ENCODE measurements at regions not wholly inside any gene's neighbourhood (a gene's known extent, or its start where the extent isn't known, plus 50 kb on each side); places are given as distances from the start of the nearest gene placed in this dataset.

DNA sequence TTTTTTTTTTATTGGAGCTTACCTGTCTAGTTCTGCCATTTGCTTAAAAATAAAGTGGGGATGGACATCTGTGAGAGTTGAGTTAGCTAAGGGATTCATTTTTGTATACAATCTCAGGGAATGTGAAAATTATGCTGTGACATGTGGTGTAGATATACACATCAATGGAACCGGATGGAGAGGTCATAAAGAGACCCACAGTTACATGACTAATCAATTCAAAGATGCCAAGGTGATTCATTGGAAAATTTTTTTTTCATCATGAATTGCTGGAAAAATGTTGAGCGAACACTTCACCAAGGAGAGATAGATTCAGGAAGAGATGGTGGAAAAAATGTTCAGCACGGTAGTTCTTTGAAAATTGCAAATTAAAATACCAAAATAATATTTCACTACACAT lies 605.4 kb upstream of the KIF2B start:
- H3K36me3 ChIP-seq (replicated peaks in 1 of 2; ENCODE audit: control insufficient read depth in 1 of 2, insufficient read depth in 2 of 2, low read length in 2 of 2) = no peaks in the 10 kb centered on the region
- ATAC-seq (no peak), DNase-seq (ENCODE audit: low spot score) (no peak), FAIRE-seq (no peak)
- no peaks in the 10 kb centered on the region for H3K4me1 ChIP-seq (ENCODE audit: insufficient read depth, low read length)
- in situ Hi-C loops (cut with HindIII; ENCODE audit: extremely low pct_ligation_motif_present, low pct_unique_long_range_greater_than_20kb) = no loop called here
- WGBS (ENCODE audit: low lambda C conversion rate) = 2% methylated on average over 3 of the region's 3 CpGs
- CTCF ChIA-PET (ENCODE audit: low intra/inter-chr PET ratio, low total read pairs) = no interaction called here
- no peaks in the 10 kb centered on the region for H3K79me2 ChIP-seq (ENCODE audit: insufficient read depth, low read length)
- no peak overlapping the region for H3K4me3 ChIP-seq (replicated peaks in 1 of 3; ENCODE audit: insufficient read depth in 1 of 3, low read depth in 2 of 3, low read length in 3 of 3)
- H3K27ac ChIP-seq (ENCODE audit: extremely low read length, insufficient read depth, low read length) = no peak overlapping the region
- no peaks in the 10 kb centered on the region for H4K20me1 ChIP-seq (ENCODE audit: insufficient read depth, low read length)
- H3K27me3 ChIP-seq (ENCODE audit: control insufficient read depth in 1 of 2, insufficient read depth in 2 of 2, low read length in 2 of 2) = no peaks in the 10 kb centered on the region
- no TSS peak for BruUV-seq (replicated peaks)
- H3K9ac ChIP-seq (ENCODE audit: insufficient read depth, low read depth, low read length) = no peak overlapping the region
- POLR2A ChIA-PET = no interaction called here
- intact Hi-C loops (cut with micrococcal nuclease; ENCODE audit: unreplicated experiment) = no loop called here
- H3K9me3 ChIP-seq (ENCODE audit: low read length) = peaks cover 81% of the 10 kb centered on the region
- H3K4me2 ChIP-seq (ENCODE audit: low read depth, low read length) = no peak overlapping the region
- no peak overlapping the region for H2AFZ ChIP-seq (ENCODE audit: low read length)
- no peak for TF ChIP-seq MAF1 (CRISPR knock-in tag; IDR thresholded peaks at IDR 0.05; ENCODE audit: borderline replicate concordance)
- TF ChIP-seq, protein P1, sequence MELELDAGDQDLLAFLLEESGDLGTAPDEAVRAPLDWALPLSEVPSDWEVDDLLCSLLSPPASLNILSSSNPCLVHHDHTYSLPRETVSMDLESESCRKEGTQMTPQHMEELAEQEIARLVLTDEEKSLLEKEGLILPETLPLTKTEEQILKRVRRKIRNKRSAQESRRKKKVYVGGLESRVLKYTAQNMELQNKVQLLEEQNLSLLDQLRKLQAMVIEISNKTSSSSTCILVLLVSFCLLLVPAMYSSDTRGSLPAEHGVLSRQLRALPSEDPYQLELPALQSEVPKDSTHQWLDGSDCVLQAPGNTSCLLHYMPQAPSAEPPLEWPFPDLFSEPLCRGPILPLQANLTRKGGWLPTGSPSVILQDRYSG (CRISPR knock-in tag; IDR thresholded peaks at IDR 0.05) = no peak
- no peak for TF ChIP-seq ZNF451 (CRISPR knock-in tag; IDR thresholded peaks at IDR 0.05)
- TF ChIP-seq ZFP90 (CRISPR knock-in tag; IDR thresholded peaks at IDR 0.05; ENCODE audit: borderline replicate concordance) = no peak
- TF ChIP-seq HNRNPLL (IDR thresholded peaks at IDR 0.05; ENCODE audit: low read depth, low read length, poor library complexity, severe bottlenecking) = no peak
- TF ChIP-seq, protein P2, sequence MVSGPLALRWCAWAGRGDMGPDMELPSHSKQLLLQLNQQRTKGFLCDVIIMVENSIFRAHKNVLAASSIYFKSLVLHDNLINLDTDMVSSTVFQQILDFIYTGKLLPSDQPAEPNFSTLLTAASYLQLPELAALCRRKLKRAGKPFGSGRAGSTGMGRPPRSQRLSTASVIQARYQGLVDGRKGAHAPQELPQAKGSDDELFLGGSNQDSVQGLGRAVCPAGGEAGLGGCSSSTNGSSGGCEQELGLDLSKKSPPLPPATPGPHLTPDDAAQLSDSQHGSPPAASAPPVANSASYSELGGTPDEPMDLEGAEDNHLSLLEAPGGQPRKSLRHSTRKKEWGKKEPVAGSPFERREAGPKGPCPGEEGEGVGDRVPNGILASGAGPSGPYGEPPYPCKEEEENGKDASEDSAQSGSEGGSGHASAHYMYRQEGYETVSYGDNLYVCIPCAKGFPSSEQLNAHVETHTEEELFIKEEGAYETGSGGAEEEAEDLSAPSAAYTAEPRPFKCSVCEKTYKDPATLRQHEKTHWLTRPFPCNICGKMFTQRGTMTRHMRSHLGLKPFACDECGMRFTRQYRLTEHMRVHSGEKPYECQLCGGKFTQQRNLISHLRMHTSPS (CRISPR knock-in tag; IDR thresholded peaks at IDR 0.05; ENCODE audit: low read depth) = no peak
- TF ChIP-seq, protein P3, sequence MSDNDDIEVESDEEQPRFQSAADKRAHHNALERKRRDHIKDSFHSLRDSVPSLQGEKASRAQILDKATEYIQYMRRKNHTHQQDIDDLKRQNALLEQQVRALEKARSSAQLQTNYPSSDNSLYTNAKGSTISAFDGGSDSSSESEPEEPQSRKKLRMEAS (IDR thresholded peaks at IDR 0.05) = no peak
- TF ChIP-seq ZFP36 (IDR thresholded peaks at IDR 0.05; ENCODE audit: borderline replicate concordance, low read depth, low read length, partially characterized antibody) = no peak
- TF ChIP-seq ZNF543 (CRISPR knock-in tag; IDR thresholded peaks at IDR 0.05) = no peak
- no peak for TF ChIP-seq RXRB (CRISPR knock-in tag; IDR thresholded peaks at IDR 0.05; ENCODE audit: borderline replicate concordance)
- TF ChIP-seq, protein P4, sequence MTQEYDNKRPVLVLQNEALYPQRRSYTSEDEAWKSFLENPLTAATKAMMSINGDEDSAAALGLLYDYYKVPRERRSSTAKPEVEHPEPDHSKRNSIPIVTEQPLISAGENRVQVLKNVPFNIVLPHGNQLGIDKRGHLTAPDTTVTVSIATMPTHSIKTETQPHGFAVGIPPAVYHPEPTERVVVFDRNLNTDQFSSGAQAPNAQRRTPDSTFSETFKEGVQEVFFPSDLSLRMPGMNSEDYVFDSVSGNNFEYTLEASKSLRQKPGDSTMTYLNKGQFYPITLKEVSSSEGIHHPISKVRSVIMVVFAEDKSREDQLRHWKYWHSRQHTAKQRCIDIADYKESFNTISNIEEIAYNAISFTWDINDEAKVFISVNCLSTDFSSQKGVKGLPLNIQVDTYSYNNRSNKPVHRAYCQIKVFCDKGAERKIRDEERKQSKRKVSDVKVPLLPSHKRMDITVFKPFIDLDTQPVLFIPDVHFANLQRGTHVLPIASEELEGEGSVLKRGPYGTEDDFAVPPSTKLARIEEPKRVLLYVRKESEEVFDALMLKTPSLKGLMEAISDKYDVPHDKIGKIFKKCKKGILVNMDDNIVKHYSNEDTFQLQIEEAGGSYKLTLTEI (CRISPR knock-in tag; conservative IDR thresholded peaks at IDR 0.05) = no peak
- no peak for TF ChIP-seq ZNF672 (CRISPR knock-in tag; IDR thresholded peaks at IDR 0.05)
- no peak for TF ChIP-seq MTA1 (CRISPR knock-in tag; IDR thresholded peaks at IDR 0.05; ENCODE audit: borderline replicate concordance)
- TF ChIP-seq, protein P5, sequence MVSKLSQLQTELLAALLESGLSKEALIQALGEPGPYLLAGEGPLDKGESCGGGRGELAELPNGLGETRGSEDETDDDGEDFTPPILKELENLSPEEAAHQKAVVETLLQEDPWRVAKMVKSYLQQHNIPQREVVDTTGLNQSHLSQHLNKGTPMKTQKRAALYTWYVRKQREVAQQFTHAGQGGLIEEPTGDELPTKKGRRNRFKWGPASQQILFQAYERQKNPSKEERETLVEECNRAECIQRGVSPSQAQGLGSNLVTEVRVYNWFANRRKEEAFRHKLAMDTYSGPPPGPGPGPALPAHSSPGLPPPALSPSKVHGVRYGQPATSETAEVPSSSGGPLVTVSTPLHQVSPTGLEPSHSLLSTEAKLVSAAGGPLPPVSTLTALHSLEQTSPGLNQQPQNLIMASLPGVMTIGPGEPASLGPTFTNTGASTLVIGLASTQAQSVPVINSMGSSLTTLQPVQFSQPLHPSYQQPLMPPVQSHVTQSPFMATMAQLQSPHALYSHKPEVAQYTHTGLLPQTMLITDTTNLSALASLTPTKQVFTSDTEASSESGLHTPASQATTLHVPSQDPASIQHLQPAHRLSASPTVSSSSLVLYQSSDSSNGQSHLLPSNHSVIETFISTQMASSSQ (IDR thresholded peaks at IDR 0.05; ENCODE audit: low read depth) = no peak
- TF ChIP-seq, protein P5 (CRISPR knock-in tag; IDR thresholded peaks at IDR 0.05; ENCODE audit: borderline replicate concordance) = no peak

Measured in HepG2 (cell line).